HG03280 (cell line): ENCODE measurements at regions not wholly inside any gene's neighbourhood (a gene's known extent, or its start where the extent isn't known, plus 50 kb on each side); places are given as distances from the start of the nearest gene placed in this dataset.
"Not testable (repeated sequence)": the region's sequence is repeated elsewhere in the genome, so short reads cannot be mapped to it uniquely, and the experiment has no call there.

ENCODE experiments used
- ATAC-seq: cut with Tn5 transposase; IDR thresholded peaks from one replicate; pipeline ENCODE4 v1.9.1; 2021; ENCODE audit warnings: mild to moderate bottlenecking, moderate library complexity; ENCODE audit not compliant: unreplicated experiment

- ATAC-seq, result no peak
Measured at GRCh38 chr4:3878678-3879077, 112.5 kb downstream of the ADRA2C start.

DNA sequence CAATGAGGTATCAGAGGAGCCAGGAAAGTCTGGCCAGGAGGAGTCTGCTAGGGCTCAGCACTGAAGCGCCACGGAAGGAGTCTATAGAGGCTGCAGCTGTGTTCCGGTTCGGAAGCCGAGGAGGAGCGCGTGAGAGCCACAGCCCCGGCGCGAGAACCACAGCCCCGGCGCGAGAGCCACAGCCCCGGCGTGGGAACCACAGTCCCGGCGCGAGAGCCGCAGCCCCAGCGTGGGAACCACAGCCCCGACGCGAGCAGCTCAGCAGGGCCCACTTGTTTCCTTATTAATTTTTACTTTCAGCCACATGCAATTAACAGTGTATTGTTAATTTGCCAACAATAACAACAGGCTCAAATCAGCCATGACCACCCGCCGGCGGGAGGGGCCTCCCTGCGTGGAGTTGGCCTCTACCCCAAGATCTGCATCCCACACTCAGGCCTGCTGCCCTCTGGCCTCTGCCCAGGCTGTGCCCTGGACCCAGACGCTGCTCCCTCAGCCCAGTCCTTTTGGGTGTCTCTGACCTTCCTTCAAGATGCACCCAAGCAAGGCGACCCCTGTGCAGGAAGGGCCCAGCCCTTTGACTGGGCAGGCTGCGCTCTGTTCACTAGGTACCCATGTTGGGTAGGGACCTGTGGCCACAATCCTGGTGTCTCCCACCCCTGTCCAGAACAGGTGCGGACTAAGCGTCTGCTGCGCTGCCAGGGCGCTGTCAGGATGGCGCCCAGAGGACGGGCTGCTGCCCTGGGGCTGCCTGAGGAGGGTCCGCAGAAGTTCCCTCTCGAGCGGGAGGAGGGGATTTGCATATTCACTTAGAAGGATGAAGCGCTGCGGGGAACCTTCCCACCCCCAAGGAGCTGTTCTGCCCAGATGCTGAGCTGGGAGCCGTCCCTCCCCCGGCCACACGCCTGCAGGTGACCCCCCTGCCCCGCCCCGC, 113.8 kb downstream of the ADRA2C start:
- no peak for ATAC-seq

- ATAC-seq, result no peak
Measured at GRCh38 chr4:3880615-3881120, 114.5 kb downstream of the ADRA2C start.

DNA sequence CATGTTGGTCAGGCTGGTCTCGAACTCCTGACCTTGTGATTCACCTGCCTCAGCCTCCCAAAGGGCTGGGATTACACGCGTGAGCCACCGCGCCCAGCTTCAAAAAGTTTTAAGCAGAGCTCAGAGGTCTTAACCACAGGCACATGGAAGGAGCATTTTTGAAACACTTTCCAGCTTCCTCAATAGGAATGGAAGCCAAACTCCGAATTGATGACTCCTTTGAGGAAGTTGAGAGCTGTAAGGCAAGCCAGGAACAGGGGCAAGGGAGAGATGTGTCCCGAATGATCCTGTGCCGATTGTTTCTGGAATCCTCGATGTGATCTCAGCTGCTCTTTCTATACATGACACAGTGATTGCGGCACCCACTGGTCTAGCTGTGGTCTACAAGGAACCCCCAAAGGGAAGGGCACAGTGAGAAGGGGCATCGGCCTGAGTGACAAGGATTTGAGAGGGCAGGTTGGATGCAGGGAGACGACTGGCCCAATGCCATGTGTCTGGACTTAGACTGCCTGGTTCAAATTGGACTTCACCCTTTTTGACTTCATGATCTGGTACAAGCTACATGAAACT, 116.2 kb downstream of the ADRA2C start:
- ATAC-seq, result not testable (repeated sequence)

GRCh38 chr4:3884261-3884660, 118.1 kb downstream of the ADRA2C start:
- ATAC-seq, result not testable (repeated sequence)

DNA sequence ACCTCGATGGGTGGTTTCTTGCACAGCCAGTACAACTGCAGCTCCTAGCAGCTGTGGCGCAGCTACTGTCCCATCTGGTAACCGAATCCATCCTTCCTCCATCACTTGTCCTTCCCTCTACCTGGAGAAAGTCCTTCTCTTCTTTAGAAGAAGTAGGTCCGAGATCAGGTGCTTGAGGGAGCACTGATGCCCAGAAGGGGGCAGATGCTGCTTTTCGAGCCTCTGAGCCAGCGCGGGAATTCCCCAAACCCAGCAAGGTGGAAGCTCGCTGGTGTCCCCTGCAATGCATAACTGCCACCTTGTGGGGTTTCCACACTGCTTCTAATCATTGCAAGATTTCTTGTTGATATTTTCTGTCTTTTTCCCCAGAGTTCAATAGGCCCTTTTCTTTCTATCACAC, 127.4 kb downstream of the ADRA2C start:
- ATAC-seq, result not testable (repeated sequence)

DNA sequence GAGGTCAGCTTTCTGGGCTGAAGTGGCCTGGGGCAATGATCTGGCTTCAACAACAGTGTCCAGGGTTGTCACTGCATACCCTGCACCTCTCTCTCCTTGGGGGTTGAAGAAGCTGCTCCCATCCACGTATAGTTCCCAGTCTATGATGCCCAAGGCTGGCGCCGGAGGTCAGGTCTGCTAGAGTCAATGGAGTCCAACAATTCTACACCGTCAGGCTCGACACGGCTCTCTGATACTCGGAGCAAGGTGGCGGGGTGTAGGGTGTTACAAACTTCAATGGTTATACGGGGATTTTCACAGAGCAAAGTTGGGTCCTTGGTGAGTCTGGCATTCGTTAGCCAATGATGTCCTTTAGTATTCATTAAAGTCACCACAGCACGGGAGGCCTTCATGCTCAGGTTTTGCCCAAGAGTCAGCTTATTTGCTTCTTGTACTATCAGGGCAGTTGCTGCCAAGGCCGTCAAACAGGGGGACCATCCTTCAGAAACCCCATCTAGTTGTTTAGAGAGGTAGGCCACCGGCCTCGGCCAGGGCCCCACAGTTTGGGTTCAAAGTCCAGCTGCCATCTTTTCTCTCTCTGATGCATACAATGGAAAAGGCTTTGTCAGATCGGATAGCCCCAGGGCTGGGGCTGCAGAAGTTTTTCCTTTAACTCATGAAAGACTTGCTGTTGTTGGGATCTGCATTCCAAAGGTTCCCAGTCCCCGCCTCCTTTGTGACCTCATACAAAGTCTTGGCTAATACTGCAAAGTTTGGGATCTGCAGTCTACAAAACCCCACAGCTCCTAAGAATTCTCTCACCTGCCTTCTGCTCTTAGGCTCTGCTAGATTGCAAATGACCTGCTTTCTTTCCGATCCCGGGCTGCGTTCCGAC, 128.1 kb downstream of the ADRA2C start:
- ATAC-seq, result not testable (repeated sequence)

DNA sequence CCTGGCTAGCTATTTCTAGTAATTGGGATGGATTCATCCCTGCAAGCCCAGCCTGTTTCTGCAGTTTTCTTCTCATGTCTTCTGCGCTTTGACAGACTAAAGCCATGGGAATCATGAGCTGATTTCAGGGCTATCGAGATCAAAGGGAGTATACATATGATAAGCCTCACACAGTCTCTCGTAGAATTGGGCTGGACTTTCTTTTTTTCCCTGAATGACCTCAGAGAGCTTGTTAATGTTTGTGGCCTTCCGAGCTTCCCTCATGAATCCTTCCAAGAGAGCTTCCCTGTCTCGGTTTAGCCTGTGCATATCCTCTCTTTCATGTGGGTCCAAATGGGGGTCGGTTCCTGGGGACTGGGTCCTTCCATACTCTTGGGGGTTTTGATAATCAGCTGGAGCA, 130.3 kb downstream of the ADRA2C start:
- ATAC-seq, result no peak

DNA sequence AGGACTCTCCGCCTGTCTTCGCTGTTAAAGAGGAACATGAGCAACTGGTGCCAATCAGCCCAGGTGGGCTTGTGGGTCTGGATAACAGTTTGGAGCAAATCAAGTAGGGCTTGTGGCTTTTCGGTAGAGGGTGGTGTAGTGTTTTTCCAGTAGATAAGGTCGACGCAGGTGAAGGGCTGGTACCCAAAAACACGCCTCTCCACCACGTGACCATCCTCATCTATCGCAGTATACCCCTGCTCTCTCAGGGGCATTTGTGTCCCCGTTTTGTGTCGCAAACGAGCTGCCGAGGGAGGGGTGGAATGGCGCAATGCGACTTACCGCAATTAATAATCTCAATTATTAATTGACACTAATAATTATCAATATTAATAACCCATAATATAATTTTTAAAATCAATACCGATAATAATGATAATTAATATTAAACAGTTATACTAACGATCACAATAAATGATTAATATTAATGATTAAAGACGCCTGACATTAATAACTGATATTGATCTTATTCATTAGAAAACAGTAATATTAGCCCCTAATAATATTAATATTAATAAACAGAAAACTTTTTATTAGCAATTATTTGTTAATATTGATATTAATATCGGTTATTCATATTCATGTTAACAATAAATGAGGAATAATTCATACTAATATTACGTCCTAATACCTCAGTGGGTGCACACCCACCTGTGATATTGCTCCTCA, 130.8 kb downstream of the ADRA2C start:
- ATAC-seq, result not testable (repeated sequence)

- ATAC-seq, result no peak
Measured at GRCh38 chr4:3898098-3898497, 131.9 kb downstream of the ADRA2C start.

DNA sequence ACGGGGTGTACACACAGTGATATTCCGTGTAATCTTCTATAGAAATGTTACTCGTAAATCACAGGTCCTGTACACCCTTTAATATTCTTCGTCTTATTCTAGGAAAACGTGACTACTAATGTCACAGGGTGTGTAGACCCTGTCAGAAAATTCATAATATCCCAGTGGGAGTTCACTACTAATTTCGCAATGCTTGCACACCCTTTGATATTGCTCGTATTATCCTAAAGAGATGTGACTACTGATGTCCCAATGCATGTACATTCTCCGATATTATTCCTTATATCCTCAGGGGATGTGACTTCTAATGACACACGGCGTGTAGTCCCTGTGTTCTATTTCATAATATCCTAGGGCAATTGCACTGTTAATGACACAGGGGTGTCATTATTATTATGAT, 132.7 kb downstream of the ADRA2C start:
- not testable (repeated sequence) for ATAC-seq

DNA sequence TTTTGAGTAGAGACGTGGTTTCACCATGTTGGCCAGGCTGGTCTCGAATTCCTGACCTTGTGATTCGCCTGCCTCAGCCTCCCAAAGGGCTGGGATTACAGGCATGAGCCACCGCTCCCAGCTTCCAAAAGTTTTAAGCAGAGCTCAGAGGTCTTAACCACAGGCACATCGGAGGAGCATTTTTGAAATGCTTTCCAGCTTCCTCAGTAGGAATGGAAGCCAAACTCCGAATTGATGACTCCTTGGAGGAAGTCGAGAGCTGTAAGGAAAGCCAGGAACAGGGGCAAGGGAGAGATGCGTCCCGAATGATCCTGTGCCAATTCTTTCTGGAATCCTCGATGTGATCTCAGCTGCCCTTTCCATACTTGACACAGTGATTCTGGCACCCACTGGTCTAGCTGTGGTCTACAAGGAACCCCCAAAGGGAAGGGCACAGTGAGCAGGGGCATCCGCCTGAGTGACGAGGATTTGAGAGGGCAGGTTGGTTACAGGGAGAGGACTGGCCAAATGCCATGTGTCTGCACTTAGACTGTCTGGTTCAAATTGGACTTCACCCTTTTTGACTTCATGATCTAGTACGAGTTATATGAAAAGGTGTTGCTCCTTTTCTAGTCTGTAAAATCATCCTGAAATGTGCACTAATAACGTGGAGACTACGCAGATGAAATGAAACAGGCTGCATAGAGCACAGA, 138.2 kb downstream of the ADRA2C start:
- ATAC-seq, result not testable (repeated sequence)

GRCh38 chr4:3909616-3910015, 143.4 kb downstream of the ADRA2C start:
- not testable (repeated sequence) for ATAC-seq

DNA sequence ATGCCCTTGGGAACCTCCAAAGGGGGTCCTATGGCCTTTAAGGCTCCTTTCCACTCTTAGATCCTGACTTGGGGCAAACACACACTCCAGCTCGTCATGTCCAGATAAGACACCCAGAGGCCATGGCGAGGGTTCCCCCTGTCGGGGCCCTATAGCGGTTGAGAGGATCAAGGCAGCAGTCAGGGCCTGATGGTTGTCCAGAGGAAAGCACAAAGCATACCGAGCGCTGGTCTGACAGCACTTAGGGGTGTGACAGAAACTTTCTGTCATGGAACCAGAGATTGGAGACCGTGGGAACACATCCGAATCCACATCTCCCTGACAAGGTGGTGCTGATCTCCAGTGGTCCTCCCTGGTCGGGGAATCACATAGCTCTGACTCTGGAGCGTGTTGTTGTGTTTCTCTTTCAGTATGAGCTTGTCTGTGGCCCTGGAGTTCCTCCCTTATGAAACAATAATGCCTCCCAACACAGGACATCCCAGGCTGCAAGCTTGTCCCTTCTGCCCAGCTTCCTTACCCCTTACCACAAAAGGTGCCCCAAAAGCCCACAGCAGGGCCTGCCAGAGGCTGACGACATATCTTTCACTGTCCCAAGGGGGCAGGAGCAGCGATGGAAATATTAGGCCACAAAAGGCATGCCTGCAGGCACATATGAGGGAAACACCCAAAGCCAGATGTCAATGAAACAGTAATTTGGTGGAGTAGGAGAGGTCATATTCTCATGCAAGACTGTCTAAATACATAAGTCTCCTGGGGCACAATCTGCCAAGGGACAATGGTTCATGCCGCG, 144.2 kb downstream of the ADRA2C start:
- ATAC-seq, result not testable (repeated sequence)

- no peak for ATAC-seq
Measured at GRCh38 chr4:3911252-3911856, 145.2 kb downstream of the ADRA2C start.

DNA sequence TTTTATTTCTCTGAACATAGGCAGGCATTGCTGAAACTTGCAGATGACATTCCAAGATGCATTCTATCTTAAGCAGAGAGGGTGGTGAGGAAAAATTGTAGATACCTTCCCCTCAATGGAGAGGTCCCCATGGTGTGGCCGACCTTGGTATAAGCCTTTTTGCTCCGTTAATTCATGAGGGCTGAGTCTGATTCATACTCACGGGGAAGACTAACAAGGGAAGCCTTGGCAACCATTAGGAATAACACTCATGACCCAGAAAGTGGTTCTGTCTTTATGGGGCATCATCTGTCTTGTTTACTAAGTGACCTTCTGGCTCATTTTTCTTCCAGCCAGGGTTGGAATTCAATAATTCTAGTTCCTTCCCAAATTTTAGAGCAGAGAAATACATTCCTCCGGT, 148.3 kb downstream of the ADRA2C start:
- not testable (repeated sequence) for ATAC-seq

DNA sequence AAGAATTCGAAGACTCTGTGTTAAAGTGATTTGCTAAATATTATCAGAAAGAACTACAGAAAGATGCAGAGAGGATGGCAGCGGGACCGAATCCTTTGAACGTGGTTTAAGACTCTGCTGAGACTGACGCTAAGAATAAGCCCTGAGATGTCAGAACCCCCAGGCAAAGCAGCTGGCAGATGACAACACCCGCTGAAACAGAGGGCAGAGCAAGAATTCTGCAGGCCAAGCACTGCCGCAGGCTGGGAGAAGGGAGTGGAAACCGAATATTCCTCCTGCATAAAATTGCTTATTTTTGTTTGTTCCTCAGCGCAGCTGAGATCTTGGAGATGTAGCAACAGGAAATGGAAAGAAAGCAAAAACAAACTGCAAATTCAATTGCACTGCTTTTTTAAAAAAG, 153.3 kb downstream of the ADRA2C start:
- not testable (repeated sequence) for ATAC-seq

- ATAC-seq, result not testable (repeated sequence)
Measured at GRCh38 chr4:3921902-3922301, 155.7 kb downstream of the ADRA2C start.

GRCh38 chr4:3925841-3926240, 159.7 kb downstream of the ADRA2C start:
- not testable (repeated sequence) for ATAC-seq
